ENCODE measurements at regions not wholly inside any gene's neighbourhood (a gene's known extent, or its start where the extent isn't known, plus 50 kb on each side); places are given as distances from the start of the nearest gene placed in this dataset.

DNA sequence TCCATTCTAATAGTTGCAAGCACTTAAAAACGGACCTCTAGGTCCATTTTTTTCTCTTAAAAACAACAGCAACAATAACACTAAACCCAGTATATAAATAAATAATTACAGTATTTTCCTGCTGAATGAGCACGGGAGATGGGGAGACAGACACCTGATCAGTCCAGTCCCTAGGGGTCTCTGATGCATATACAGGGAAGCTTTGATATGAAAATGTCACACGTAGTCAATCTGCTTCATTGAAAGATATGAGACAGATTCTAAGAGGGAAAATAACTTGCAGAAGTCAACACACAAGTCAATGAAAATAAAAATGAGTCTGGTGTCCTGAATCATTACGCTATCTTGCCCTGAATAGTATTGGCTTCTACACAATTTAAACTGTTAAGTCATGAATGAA is 523.3 kb upstream of the SLC8A1 start:
- no peaks in the 10 kb centered on the region for H3K36me3 ChIP-seq (ENCODE audit: control insufficient read depth in 2 of 2, insufficient read depth in 2 of 2, low read length in 1 of 2)
- DNase-seq (ENCODE audit: low read depth, low spot score) = no peak
- ChIA-PET SMC1A (ENCODE audit: uncharacterized antibody, unreplicated experiment) (no interaction called here), POLR2A (no interaction called here), RAD21 (ENCODE audit: unreplicated experiment) (interaction anchor here (0.5 kb wide), 1 partner anchor 70 kb away, joined by 3 read pairs; no protein-coding TSS in a partner anchor), CTCF (no interaction called here)
- no peak overlapping the region for H3K4me3 ChIP-seq
- H2AFZ ChIP-seq (ENCODE audit: control insufficient read depth, low read depth, low read length) = no peak overlapping the region
- in situ Hi-C loops (cut with MboI) (no loop called here), intact Hi-C loops (cut with micrococcal nuclease; ENCODE audit: unreplicated experiment) (no loop called here)
- H3K27ac ChIP-seq (ENCODE audit: control insufficient read depth, insufficient read depth) = no peak overlapping the region
- H3K4me1 ChIP-seq (ENCODE audit: control insufficient read depth, insufficient read depth, low read length) = no peaks in the 10 kb centered on the region
- no peaks in the 10 kb centered on the region for H3K27me3 ChIP-seq (replicated peaks in 1 of 2; ENCODE audit: control insufficient read depth in 2 of 2, insufficient read depth in 2 of 2, low read length in 1 of 2)
- TF ChIP-seq, protein P1, sequence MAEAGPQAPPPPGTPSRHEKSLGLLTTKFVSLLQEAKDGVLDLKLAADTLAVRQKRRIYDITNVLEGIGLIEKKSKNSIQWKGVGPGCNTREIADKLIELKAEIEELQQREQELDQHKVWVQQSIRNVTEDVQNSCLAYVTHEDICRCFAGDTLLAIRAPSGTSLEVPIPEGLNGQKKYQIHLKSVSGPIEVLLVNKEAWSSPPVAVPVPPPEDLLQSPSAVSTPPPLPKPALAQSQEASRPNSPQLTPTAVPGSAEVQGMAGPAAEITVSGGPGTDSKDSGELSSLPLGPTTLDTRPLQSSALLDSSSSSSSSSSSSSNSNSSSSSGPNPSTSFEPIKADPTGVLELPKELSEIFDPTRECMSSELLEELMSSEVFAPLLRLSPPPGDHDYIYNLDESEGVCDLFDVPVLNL (IDR thresholded peaks at IDR 0.05; ENCODE audit: low read depth, low read length) = no peak
- TF ChIP-seq CHD1 (IDR thresholded peaks at IDR 0.05; ENCODE audit: low read depth, low read length) (no peak), POLR2AphosphoS2 (IDR thresholded peaks at IDR 0.05; ENCODE audit: low read depth, low read length) (no peak), HDGF (IDR thresholded peaks at IDR 0.05) (no peak), ATF7 (IDR thresholded peaks at IDR 0.05; ENCODE audit: low read depth) (no peak), RUNX3 (IDR thresholded peaks at IDR 0.05; ENCODE audit: low read length) (no peak), RAD21 (IDR thresholded peaks at IDR 0.05; ENCODE audit: insufficient read depth, low read depth, low read length) (no peak), BACH1 (IDR thresholded peaks at IDR 0.05; ENCODE audit: borderline replicate concordance) (no peak), SMARCA5 (IDR thresholded peaks at IDR 0.05) (no peak), FOXM1 (IDR thresholded peaks at IDR 0.05; ENCODE audit: low read depth, low read length) (no peak), RBBP5 (conservative IDR thresholded peaks at IDR 0.05) (no peak), YY1 (IDR thresholded peaks at IDR 0.05; ENCODE audit: low read depth, low read length) (no peak)
- TF ChIP-seq, protein P2, sequence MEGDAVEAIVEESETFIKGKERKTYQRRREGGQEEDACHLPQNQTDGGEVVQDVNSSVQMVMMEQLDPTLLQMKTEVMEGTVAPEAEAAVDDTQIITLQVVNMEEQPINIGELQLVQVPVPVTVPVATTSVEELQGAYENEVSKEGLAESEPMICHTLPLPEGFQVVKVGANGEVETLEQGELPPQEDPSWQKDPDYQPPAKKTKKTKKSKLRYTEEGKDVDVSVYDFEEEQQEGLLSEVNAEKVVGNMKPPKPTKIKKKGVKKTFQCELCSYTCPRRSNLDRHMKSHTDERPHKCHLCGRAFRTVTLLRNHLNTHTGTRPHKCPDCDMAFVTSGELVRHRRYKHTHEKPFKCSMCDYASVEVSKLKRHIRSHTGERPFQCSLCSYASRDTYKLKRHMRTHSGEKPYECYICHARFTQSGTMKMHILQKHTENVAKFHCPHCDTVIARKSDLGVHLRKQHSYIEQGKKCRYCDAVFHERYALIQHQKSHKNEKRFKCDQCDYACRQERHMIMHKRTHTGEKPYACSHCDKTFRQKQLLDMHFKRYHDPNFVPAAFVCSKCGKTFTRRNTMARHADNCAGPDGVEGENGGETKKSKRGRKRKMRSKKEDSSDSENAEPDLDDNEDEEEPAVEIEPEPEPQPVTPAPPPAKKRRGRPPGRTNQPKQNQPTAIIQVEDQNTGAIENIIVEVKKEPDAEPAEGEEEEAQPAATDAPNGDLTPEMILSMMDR (IDR thresholded peaks at IDR 0.05 in 2 of 3, conservative IDR thresholded peaks at IDR 0.05 in 1 of 3; ENCODE audit: control insufficient read depth in 2 of 3, extremely low read depth in 1 of 3, insufficient read depth in 1 of 3, low read depth in 3 of 3, low read length in 3 of 3) = no peak
- TF ChIP-seq, protein P3, sequence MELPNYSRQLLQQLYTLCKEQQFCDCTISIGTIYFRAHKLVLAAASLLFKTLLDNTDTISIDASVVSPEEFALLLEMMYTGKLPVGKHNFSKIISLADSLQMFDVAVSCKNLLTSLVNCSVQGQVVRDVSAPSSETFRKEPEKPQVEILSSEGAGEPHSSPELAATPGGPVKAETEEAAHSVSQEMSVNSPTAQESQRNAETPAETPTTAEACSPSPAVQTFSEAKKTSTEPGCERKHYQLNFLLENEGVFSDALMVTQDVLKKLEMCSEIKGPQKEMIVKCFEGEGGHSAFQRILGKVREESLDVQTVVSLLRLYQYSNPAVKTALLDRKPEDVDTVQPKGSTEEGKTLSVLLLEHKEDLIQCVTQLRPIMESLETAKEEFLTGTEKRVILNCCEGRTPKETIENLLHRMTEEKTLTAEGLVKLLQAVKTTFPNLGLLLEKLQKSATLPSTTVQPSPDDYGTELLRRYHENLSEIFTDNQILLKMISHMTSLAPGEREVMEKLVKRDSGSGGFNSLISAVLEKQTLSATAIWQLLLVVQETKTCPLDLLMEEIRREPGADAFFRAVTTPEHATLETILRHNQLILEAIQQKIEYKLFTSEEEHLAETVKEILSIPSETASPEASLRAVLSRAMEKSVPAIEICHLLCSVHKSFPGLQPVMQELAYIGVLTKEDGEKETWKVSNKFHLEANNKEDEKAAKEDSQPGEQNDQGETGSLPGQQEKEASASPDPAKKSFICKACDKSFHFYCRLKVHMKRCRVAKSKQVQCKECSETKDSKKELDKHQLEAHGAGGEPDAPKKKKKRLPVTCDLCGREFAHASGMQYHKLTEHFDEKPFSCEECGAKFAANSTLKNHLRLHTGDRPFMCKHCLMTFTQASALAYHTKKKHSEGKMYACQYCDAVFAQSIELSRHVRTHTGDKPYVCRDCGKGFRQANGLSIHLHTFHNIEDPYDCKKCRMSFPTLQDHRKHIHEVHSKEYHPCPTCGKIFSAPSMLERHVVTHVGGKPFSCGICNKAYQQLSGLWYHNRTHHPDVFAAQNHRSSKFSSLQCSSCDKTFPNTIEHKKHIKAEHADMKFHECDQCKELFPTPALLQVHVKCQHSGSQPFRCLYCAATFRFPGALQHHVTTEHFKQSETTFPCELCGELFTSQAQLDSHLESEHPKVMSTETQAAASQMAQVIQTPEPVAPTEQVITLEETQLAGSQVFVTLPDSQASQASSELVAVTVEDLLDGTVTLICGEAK (IDR thresholded peaks at IDR 0.05; ENCODE audit: borderline replicate concordance) = no peak
- H3K4me2 ChIP-seq (ENCODE audit: control insufficient read depth, insufficient read depth) = no peak overlapping the region
- no TSS peak for BruUV-seq (replicated peaks)
- FAIRE-seq = no peak
- no peak for ATAC-seq
- H3K9me3 ChIP-seq (replicated peaks; ENCODE audit: control insufficient read depth, insufficient read depth, low read length) = no peaks in the 10 kb centered on the region
- H4K20me1 ChIP-seq (ENCODE audit: control insufficient read depth, insufficient read depth) = no peaks in the 10 kb centered on the region
- 4% methylated on average over 4 of the region's 4 CpGs for WGBS (ENCODE audit: insufficient coverage, insufficient replicate concordance, low lambda C conversion rate, missing lambda C conversion rate)
- H3K9ac ChIP-seq (ENCODE audit: control insufficient read depth, insufficient read depth, low read length) = no peak overlapping the region
- H3K79me2 ChIP-seq (ENCODE audit: control insufficient read depth, insufficient read depth, low read length) = no peaks in the 10 kb centered on the region

All from GM12878 (cell line).